GM23248 (cell line): ENCODE measurements at regions not wholly inside any gene's neighbourhood (a gene's known extent, or its start where the extent isn't known, plus 50 kb on each side); places are given as distances from the start of the nearest gene placed in this dataset.

Source experiments
- EZH2 ChIP-seq: fragments of 200-600 bp; sonication (generic); IDR thresholded peaks from 2 replicates; pipeline ENCODE4 v1.6.1; 2018; ENCODE audit warnings: antibody characterized with exemption, mild to moderate bottlenecking; ENCODE audit not compliant: insufficient read depth, poor library complexity, severe bottlenecking
- EZH2phosphoT487 ChIP-seq: fragments of 200-600 bp; sonication (generic); IDR thresholded peaks from 2 replicates; pipeline ENCODE4 v1.6.1; 2018; ENCODE audit warnings: antibody characterized with exemption, moderate library complexity, mild to moderate bottlenecking, low read depth; ENCODE audit not compliant: insufficient read depth

DNA sequence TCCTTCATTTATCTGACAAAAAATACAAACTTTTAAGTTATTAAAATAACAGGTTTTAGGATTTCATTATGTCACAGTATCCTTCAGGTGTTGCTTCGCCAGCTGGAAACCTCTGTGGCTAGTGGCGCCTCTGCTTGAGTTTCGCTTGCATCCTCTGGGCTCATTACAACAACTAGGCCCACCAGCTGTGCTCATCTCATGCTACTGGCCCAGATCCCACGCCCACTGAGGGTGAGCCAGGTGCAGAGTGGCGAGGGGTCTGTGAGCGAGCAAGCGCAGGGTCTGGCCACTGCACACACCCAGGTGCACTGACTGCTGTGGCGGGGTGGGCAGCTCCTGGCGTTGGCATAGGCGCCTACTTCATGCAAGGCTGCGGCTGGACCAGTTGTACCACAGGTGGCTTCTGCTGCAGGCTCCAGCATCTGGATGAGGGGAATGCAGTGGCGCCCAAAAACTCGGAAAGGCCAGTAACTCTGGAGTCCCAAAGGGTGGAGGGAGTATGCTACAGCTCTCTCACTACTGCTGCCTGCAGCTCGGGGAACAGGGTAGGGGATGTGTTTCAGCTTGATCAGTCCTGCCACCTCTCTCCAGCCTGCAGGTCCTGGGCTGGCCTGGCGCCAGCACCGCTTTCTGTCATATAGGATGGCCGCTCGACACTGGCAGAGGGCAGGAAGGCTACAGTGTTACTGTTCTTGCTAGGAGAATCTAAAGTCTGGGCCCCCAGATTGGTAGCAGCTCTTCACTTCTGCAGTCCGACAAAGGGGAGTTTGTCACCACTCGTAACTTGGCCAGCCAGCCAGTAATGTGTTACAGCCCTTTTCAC, 452.1 kb downstream of the TUSC1 start:
- no peak for TF ChIP-seq EZH2
- TF ChIP-seq EZH2phosphoT487 = no peak
